ENCODE measurements at regions not wholly inside any gene's neighbourhood (a gene's known extent, or its start where the extent isn't known, plus 50 kb on each side); places are given as distances from the start of the nearest gene placed in this dataset.

DNA sequence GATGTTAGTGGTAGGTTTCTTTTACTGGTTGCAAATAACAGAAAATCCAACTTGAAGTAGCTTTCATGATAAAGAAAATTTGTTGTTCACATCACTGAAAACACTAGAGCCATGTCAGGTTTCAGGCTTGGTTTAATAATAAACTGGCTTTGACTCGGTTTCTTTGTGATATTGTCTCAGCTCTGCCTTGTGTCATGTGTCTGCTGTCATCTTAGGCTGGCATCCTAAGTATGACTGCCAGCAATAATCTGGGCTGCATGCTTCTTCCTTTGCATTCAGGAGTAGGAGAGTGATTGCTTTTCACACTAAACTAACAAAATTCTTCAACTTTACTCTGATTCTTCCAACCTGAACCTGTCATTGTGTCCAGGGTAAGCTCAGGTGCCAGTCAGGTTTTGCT lies 474.0 kb upstream of the B3GALT2 start (continued):
- TF ChIP-seq MXI1 (IDR thresholded peaks at IDR 0.05; ENCODE audit: low read depth, low read length) (no peak), KLF6 (CRISPR knock-in tag; IDR thresholded peaks at IDR 0.05; ENCODE audit: borderline replicate concordance) (no peak), BACH1 (tag; IDR thresholded peaks at IDR 0.05) (no peak), ZNF668 (CRISPR knock-in tag; IDR thresholded peaks at IDR 0.05) (no peak), GABPB1 (CRISPR knock-in tag; IDR thresholded peaks at IDR 0.05) (no peak), NFE2 (IDR thresholded peaks at IDR 0.05; ENCODE audit: low read depth) (no peak), SMAD3 (CRISPR knock-in tag; conservative IDR thresholded peaks at IDR 0.05) (no peak), ZNF699 (CRISPR knock-in tag; IDR thresholded peaks at IDR 0.05; ENCODE audit: insufficient replicate concordance) (no peak), RBFOX2 (IDR thresholded peaks at IDR 0.05; ENCODE audit: low read depth, low read length) (no peak)
- TF ChIP-seq, protein P1, sequence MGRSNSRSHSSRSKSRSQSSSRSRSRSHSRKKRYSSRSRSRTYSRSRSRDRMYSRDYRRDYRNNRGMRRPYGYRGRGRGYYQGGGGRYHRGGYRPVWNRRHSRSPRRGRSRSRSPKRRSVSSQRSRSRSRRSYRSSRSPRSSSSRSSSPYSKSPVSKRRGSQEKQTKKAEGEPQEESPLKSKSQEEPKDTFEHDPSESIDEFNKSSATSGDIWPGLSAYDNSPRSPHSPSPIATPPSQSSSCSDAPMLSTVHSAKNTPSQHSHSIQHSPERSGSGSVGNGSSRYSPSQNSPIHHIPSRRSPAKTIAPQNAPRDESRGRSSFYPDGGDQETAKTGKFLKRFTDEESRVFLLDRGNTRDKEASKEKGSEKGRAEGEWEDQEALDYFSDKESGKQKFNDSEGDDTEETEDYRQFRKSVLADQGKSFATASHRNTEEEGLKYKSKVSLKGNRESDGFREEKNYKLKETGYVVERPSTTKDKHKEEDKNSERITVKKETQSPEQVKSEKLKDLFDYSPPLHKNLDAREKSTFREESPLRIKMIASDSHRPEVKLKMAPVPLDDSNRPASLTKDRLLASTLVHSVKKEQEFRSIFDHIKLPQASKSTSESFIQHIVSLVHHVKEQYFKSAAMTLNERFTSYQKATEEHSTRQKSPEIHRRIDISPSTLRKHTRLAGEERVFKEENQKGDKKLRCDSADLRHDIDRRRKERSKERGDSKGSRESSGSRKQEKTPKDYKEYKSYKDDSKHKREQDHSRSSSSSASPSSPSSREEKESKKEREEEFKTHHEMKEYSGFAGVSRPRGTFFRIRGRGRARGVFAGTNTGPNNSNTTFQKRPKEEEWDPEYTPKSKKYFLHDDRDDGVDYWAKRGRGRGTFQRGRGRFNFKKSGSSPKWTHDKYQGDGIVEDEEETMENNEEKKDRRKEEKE (IDR thresholded peaks at IDR 0.05; ENCODE audit: borderline replicate concordance in 1 of 2, control insufficient read depth in 1 of 2, low read depth in 2 of 2, low read length in 1 of 2) = no peak
- TF ChIP-seq, protein P2, sequence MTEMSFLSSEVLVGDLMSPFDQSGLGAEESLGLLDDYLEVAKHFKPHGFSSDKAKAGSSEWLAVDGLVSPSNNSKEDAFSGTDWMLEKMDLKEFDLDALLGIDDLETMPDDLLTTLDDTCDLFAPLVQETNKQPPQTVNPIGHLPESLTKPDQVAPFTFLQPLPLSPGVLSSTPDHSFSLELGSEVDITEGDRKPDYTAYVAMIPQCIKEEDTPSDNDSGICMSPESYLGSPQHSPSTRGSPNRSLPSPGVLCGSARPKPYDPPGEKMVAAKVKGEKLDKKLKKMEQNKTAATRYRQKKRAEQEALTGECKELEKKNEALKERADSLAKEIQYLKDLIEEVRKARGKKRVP (CRISPR knock-in tag; IDR thresholded peaks at IDR 0.05) = no peak
- TF ChIP-seq, protein P3, sequence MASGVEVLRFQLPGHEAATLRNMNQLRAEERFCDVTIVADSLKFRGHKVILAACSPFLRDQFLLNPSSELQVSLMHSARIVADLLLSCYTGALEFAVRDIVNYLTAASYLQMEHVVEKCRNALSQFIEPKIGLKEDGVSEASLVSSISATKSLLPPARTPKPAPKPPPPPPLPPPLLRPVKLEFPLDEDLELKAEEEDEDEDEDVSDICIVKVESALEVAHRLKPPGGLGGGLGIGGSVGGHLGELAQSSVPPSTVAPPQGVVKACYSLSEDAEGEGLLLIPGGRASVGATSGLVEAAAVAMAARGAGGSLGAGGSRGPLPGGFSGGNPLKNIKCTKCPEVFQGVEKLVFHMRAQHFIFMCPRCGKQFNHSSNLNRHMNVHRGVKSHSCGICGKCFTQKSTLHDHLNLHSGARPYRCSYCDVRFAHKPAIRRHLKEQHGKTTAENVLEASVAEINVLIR (CRISPR knock-in tag; IDR thresholded peaks at IDR 0.05) = no peak
- TF ChIP-seq, protein P4, sequence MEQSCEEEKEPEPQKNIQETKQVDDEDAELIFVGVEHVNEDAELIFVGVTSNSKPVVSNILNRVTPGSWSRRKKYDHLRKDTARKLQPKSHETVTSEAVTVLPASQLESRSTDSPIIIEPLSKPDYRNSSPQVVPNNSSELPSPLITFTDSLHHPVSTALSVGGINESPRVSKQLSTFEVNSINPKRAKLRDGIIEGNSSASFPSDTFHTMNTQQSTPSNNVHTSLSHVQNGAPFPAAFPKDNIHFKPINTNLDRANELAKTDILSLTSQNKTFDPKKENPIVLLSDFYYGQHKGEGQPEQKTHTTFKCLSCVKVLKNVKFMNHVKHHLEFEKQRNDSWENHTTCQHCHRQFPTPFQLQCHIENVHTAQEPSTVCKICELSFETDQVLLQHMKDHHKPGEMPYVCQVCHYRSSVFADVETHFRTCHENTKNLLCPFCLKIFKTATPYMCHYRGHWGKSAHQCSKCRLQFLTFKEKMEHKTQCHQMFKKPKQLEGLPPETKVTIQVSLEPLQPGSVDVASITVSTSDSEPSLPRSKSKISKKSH (CRISPR knock-in tag; IDR thresholded peaks at IDR 0.05) = no peak

All from K562 (cell line).